GM12878 (cell line): ENCODE measurements at regions not wholly inside any gene's neighbourhood (a gene's known extent, or its start where the extent isn't known, plus 50 kb on each side); places are given as distances from the start of the nearest gene placed in this dataset.

Experiments
- ATAC-seq: fragments of 200-7000 bp; cut with Tn5 transposase; 3 replicates; pipeline ENCODE4 v1.9.1; 2020; ENCODE audit warnings: mild to moderate bottlenecking, moderate library complexity
- BruUV-seq: library from RNA; stranded (reverse); fragments of 400-500 nt; replicated peaks from 2 replicates; lab custom pipeline; 2021; lab: Mats Ljungman, UMichigan
- CTCF ChIA-PET: fragments of 300-600 bp; sonication (Branson Sonifier 250); formaldehyde crosslinking; extraction: SDS; loops from one replicate; lab custom pipeline; 2021; ENCODE audit warnings: inconsistent platforms; lab: Yijun Ruan, JAX
- POLR2A ChIA-PET: fragments of 350-600 bp; formaldehyde crosslinking; extraction: SDS; loops from one replicate; lab custom pipeline; 2021; ENCODE audit warnings: inconsistent platforms; lab: Charles Lee
- RAD21 ChIA-PET: fragments of 300-600 bp; sonication (Branson Sonifier 250); formaldehyde crosslinking; loops from one replicate; lab custom pipeline; 2023; ENCODE audit warnings: antibody characterized with exemption; ENCODE audit not compliant: unreplicated experiment; lab: Charles Lee
- SMC1A ChIA-PET: fragments of 300-600 bp; sonication (Branson Sonifier 250); formaldehyde crosslinking; loops from one replicate; lab custom pipeline; 2023; ENCODE audit not compliant: unreplicated experiment, uncharacterized antibody; lab: Charles Lee
- DNase-seq: peaks from one replicate; pipeline ENCODE4 v3.0.0-alpha.2; 2011; ENCODE audit warnings: low read depth, low spot score
- FAIRE-seq: peaks from 3 replicates; lab custom pipeline; 2011; peaks lifted over from hg19 to GRCh38; lab: Jason Lieb, UNC
- H2AFZ ChIP-seq: 2 replicates; pipeline ENCODE4 v1.6.0; 2011; ENCODE audit warnings: low read depth, low read length, control low read depth; ENCODE audit not compliant: control insufficient read depth
- H3K27ac ChIP-seq: 2 replicates; pipeline ENCODE4 v1.5.1; 2011; ENCODE audit warnings: control low read depth; ENCODE audit not compliant: control insufficient read depth, insufficient read depth
- H3K27me3 ChIP-seq, 2 experiments: replicated peaks in 1 of 2; 2 replicates each; pipeline versions ENCODE4 v1.6.0 to v1.6.1; 2011; ENCODE audit warnings: low read length in 1 of 2; ENCODE audit not compliant: control insufficient read depth in 2 of 2, insufficient read depth in 2 of 2
- H3K36me3 ChIP-seq, 2 experiments: 2 replicates each; pipeline ENCODE4 v1.5.1; 2011; ENCODE audit warnings: low read length in 1 of 2; ENCODE audit not compliant: control insufficient read depth in 2 of 2, insufficient read depth in 2 of 2
- H3K4me1 ChIP-seq: 2 replicates; pipeline ENCODE4 v1.6.1; 2011; ENCODE audit warnings: mild to moderate bottlenecking, low read length, moderate library complexity, mixed read lengths; ENCODE audit not compliant: control insufficient read depth, insufficient read depth
- H3K4me2 ChIP-seq: 2 replicates; pipeline ENCODE4 v1.6.0; 2011; ENCODE audit warnings: control low read depth; ENCODE audit not compliant: control insufficient read depth, insufficient read depth
- H3K4me3 ChIP-seq: fragments of 200-600 bp; sonication (generic); 2 replicates; pipeline ENCODE4 v1.5.1; 2016
- H3K79me2 ChIP-seq: 2 replicates; pipeline ENCODE4 v1.6.0; 2011; ENCODE audit warnings: low read length; ENCODE audit not compliant: control insufficient read depth, insufficient read depth
- H3K9ac ChIP-seq: 2 replicates; pipeline ENCODE4 v1.8.0; 2011; ENCODE audit warnings: low read length, control low read depth, mixed read lengths; ENCODE audit not compliant: control insufficient read depth, insufficient read depth
- H3K9me3 ChIP-seq: replicated peaks from 3 replicates; pipeline ENCODE4 v1.5.1; 2011; ENCODE audit warnings: mild to moderate bottlenecking, low read length; ENCODE audit not compliant: control insufficient read depth, insufficient read depth
- H4K20me1 ChIP-seq: 2 replicates; pipeline ENCODE4 v1.6.0; 2011; ENCODE audit not compliant: control insufficient read depth, insufficient read depth
- BCL11A ChIP-seq: IDR thresholded peaks from 2 replicates; pipeline ENCODE4 v1.6.1; 2011; ENCODE audit warnings: low read depth, low read length
- BHLHE40 ChIP-seq, 2 experiments: fragments of 450-650 bp in 1 of 2; IDR thresholded peaks; 2 replicates each; pipeline ENCODE4 v1.6.1; 2011 to 2017; ENCODE audit warnings: low read depth in 2 of 2, borderline replicate concordance in 1 of 2, improper control_type of control experiment in 1 of 2, low read length in 1 of 2, mild to moderate bottlenecking in 1 of 2
- CTCF ChIP-seq, 3 experiments: IDR thresholded peaks in 2 of 3; conservative IDR thresholded peaks in 1 of 3; 2 replicates each; pipeline ENCODE4 v1.5.1; 2011; ENCODE audit warnings: low read depth in 3 of 3, low read length in 3 of 3, mild to moderate bottlenecking in 3 of 3, control low read depth in 2 of 3, moderate library complexity in 2 of 3, inconsistent platforms in 1 of 3, mixed read lengths in 1 of 3; ENCODE audit not compliant: control insufficient read depth in 2 of 3, insufficient read depth in 1 of 3; ENCODE audit errors: extremely low read depth in 1 of 3
- EGR1 ChIP-seq, 2 experiments: IDR thresholded peaks; 1 replicate in 1 of 2; 2 replicates in 1 of 2; pipeline ENCODE4 v1.6.1; 2011 to 2012; ENCODE audit warnings: low read depth in 2 of 2, low read length in 2 of 2, borderline replicate concordance in 1 of 2, mild to moderate bottlenecking in 1 of 2, moderate library complexity in 1 of 2
- HCFC1 ChIP-seq: fragments of 150-350 bp; IDR thresholded peaks from 2 replicates; pipeline ENCODE4 v1.6.1; 2014; ENCODE audit warnings: low read length
- IKZF2 ChIP-seq, 2 experiments: fragments of 450-650 bp; IDR thresholded peaks; 2 replicates each; pipeline ENCODE4 v1.6.1; 2017; ENCODE audit warnings: mild to moderate bottlenecking in 2 of 2, moderate library complexity in 2 of 2
- LARP7 ChIP-seq: fragments of 450-650 bp; IDR thresholded peaks from 2 replicates; pipeline ENCODE4 v1.6.1; 2017; ENCODE audit warnings: mild to moderate bottlenecking
- PBX3 ChIP-seq: IDR thresholded peaks from 2 replicates; pipeline ENCODE4 v1.6.1; 2011; ENCODE audit warnings: mild to moderate bottlenecking, low read depth, low read length, moderate library complexity; ENCODE audit not compliant: insufficient replicate concordance
- POLR2AphosphoS5 ChIP-seq: IDR thresholded peaks from 2 replicates; pipeline ENCODE4 v1.6.1; 2011; ENCODE audit warnings: mild to moderate bottlenecking, low read length, inconsistent platforms
- RAD51 ChIP-seq: fragments of 450-650 bp; IDR thresholded peaks from 2 replicates; pipeline ENCODE4 v1.6.1; 2016; ENCODE audit warnings: moderate library complexity, mild to moderate bottlenecking, inconsistent platforms
- RELB ChIP-seq: fragments of 450-650 bp; IDR thresholded peaks from 2 replicates; pipeline ENCODE4 v1.6.1; 2017; ENCODE audit warnings: low read depth, mild to moderate bottlenecking, moderate library complexity
- SIN3A ChIP-seq: IDR thresholded peaks from 2 replicates; pipeline ENCODE4 v1.6.1; 2012; ENCODE audit warnings: low read depth, low read length, improper control_type of control experiment
- SIX5 ChIP-seq: IDR thresholded peaks from 2 replicates; pipeline ENCODE4 v1.6.1; 2011; ENCODE audit warnings: mild to moderate bottlenecking, low read depth, low read length, moderate library complexity; ENCODE audit not compliant: severe bottlenecking
- SMAD1 ChIP-seq: fragments of 450-650 bp; IDR thresholded peaks from 2 replicates; pipeline ENCODE4 v1.6.1; 2018; ENCODE audit warnings: mild to moderate bottlenecking, low read depth; ENCODE audit not compliant: partially characterized antibody
- SMAD5 ChIP-seq: IDR thresholded peaks from 2 replicates; pipeline ENCODE4 v1.6.1; 2016; ENCODE audit warnings: antibody characterized with exemption, low read depth
- SMARCA5 ChIP-seq: fragments of 450-650 bp; IDR thresholded peaks from 2 replicates; pipeline ENCODE4 v1.6.1; 2017; ENCODE audit warnings: mild to moderate bottlenecking
- SP1 ChIP-seq: IDR thresholded peaks from one replicate; pipeline ENCODE4 v1.6.1; 2011; ENCODE audit warnings: low read depth, low read length
- TCF12 ChIP-seq: IDR thresholded peaks from 2 replicates; pipeline ENCODE4 v1.6.1; 2011; ENCODE audit warnings: low read depth, mild to moderate bottlenecking, low read length
- ZNF207 ChIP-seq: fragments of 450-650 bp; IDR thresholded peaks from 2 replicates; pipeline ENCODE4 v1.6.1; 2014; ENCODE audit warnings: antibody characterized with exemption, mild to moderate bottlenecking, borderline replicate concordance
- ZNF24 ChIP-seq: fragments of 450-650 bp; IDR thresholded peaks from 2 replicates; pipeline ENCODE4 v1.6.1; 2017; ENCODE audit warnings: antibody characterized with exemption, mild to moderate bottlenecking
- WGBS: methylation state at CpG from one replicate; pipeline ENCODE4 v1.1.6; 2016; ENCODE audit warnings: low lambda C conversion rate; ENCODE audit not compliant: insufficient replicate concordance, insufficient coverage; ENCODE audit errors: missing lambda C conversion rate; 5-methylcytosine and 5-hydroxymethylcytosine counted together
- in situ Hi-C: fragments of 300-500 bp; cut with MboI; formaldehyde crosslinking; loops from 9 replicates; pipeline ENCODE4 v1.14.3; 2018; ENCODE audit warnings: mixed read lengths
- intact Hi-C: fragments of 100-400 bp; cut with micrococcal nuclease; formaldehyde crosslinking; loops from one replicate; pipeline ENCODE4 v1.14.2; 2022; ENCODE audit not compliant: unreplicated experiment

- Histone ChIP-seq H3K4me1 (no peaks in the 10 kb centered on the region), H3K36me3 (no peaks in the 10 kb centered on the region), H2AFZ (no peak overlapping the region), H3K79me2 (no peaks in the 10 kb centered on the region), H3K9me3 (no peaks in the 10 kb centered on the region), H3K4me3 (no peak overlapping the region), H3K4me2 (no peak overlapping the region), H3K27ac (no peak overlapping the region), H4K20me1 (no peaks in the 10 kb centered on the region)
- 4% methylated on average over 6 of the region's 6 CpGs for WGBS
- ChIA-PET RAD21 (no interaction called here), POLR2A (no interaction called here), CTCF (no interaction called here), SMC1A (no interaction called here)
- DNase-seq, result no peak
- in situ Hi-C loops, result no loop called here
- FAIRE-seq, result no peak
- BruUV-seq, result no TSS peak
- no peak for ATAC-seq
- TF ChIP-seq SMAD5 (no peak), HCFC1 (no peak), CTCF (IDR thresholded peaks at IDR 0.05 in 2 of 3, conservative IDR thresholded peaks at IDR 0.05 in 1 of 3; ENCODE audit: control insufficient read depth in 2 of 3, extremely low read depth in 1 of 3, insufficient read depth in 1 of 3, low read depth in 3 of 3, low read length in 3 of 3) (no peak), IKZF2 (IDR thresholded peaks at IDR 0.05) (no peak), RAD51 (no peak), PBX3 (no peak), SP1 (no peak), TCF12 (no peak), EGR1 (IDR thresholded peaks at IDR 0.05; ENCODE audit: borderline replicate concordance in 1 of 2, low read depth in 2 of 2, low read length in 2 of 2) (no peak), BHLHE40 (IDR thresholded peaks at IDR 0.05; ENCODE audit: borderline replicate concordance in 1 of 2, low read depth in 2 of 2, low read length in 1 of 2) (no peak), BCL11A (no peak), ZNF207 (no peak), SMARCA5 (no peak), SIX5 (no peak), SMAD1 (no peak), LARP7 (no peak), RELB (no peak), SIN3A (no peak), POLR2AphosphoS5 (no peak), ZNF24 (no peak)
- TF ChIP-seq, all 136 proteins: peak for 0
- no peaks in the 10 kb centered on the region for H3K27me3 ChIP-seq
- intact Hi-C loops, result no loop called here
- H3K9ac ChIP-seq, result no peak overlapping the region
These were observed 72.3 kb upstream of the UQCRFS1 start for GRCh38 chr19:29285187-29285687.
